CD4-positive, alpha-beta T cell (primary cell): ENCODE measurements at regions not wholly inside any gene's neighbourhood (a gene's known extent, or its start where the extent isn't known, plus 50 kb on each side); places are given as distances from the start of the nearest gene placed in this dataset.

ENCODE experiments used
- ATAC-seq: fragments of 200-7000 bp; cut with Tn5 transposase; one replicate; pipeline ENCODE4 v1.10.0; 2022; ENCODE audit warnings: mild to moderate bottlenecking; ENCODE audit not compliant: poor library complexity
- CTCF ChIA-PET: fragments of 350-600 bp; sonication (Branson Sonifier 250); formaldehyde crosslinking; loops from one replicate; lab custom pipeline; 2021; ENCODE audit warnings: antibody characterized with exemption, inconsistent platforms; lab: Charles Lee
- POLR2A ChIA-PET: fragments of 350-600 bp; sonication (Branson Sonifier 250); formaldehyde crosslinking; loops from one replicate; lab custom pipeline; 2021; ENCODE audit warnings: antibody characterized with exemption, inconsistent platforms; lab: Charles Lee
- DNase-seq, 14 experiments: peaks; one replicate each; pipeline ENCODE4 v3.0.0-alpha.2; 2013 to 2020; ENCODE audit warnings: mixed read lengths in 2 of 14
- H3K27ac ChIP-seq, 2 donors: one replicate each; pipeline versions ENCODE4 v1.5.1 to v1.7.0; 2013; ENCODE audit warnings: low read length in 2 of 2, low read depth in 1 of 2, mild to moderate bottlenecking in 1 of 2
- H3K27me3 ChIP-seq, 2 experiments: 1 replicate in 1 of 2; 2 replicates in 1 of 2; pipeline versions ENCODE4 v1.6.1 to v1.7.0; 2013; ENCODE audit warnings: low read length in 2 of 2, control low read depth in 1 of 2, mild to moderate bottlenecking in 1 of 2, moderate library complexity in 1 of 2; ENCODE audit not compliant: insufficient read depth in 2 of 2, control insufficient read depth in 1 of 2
- H3K36me3 ChIP-seq: one replicate; pipeline ENCODE4 v1.6.1; 2013; ENCODE audit warnings: low read length, control low read depth; ENCODE audit not compliant: insufficient read depth
- H3K4me1 ChIP-seq: one replicate; pipeline ENCODE4 v1.6.1; 2013; ENCODE audit warnings: low read length, control low read depth; ENCODE audit not compliant: insufficient read depth
- H3K4me3 ChIP-seq: one replicate; pipeline ENCODE4 v1.5.1; 2013; ENCODE audit warnings: mild to moderate bottlenecking, low read length, moderate library complexity
- H3K9me3 ChIP-seq, 2 experiments: 1 replicate in 1 of 2; 2 replicates in 1 of 2; pipeline versions ENCODE4 v1.6.1 to v1.7.0; 2013; ENCODE audit warnings: low read length in 2 of 2, mild to moderate bottlenecking in 2 of 2, control low read depth in 1 of 2, moderate library complexity in 1 of 2; ENCODE audit not compliant: control insufficient read depth in 1 of 2, insufficient read depth in 1 of 2
- H3K27ac Mint-ChIP-seq: one replicate; pipeline ENCODE4 v1.8.0; 2020; ENCODE audit warnings: mixed read lengths
- H3K27me3 Mint-ChIP-seq: one replicate; pipeline ENCODE4 v1.8.0; 2021; ENCODE audit warnings: mixed read lengths
- H3K36me3 Mint-ChIP-seq: one replicate; pipeline ENCODE4 v1.8.0; 2021; ENCODE audit warnings: low read depth, mixed read lengths
- H3K4me1 Mint-ChIP-seq: one replicate; pipeline ENCODE4 v1.8.0; 2021; ENCODE audit warnings: low read depth, mixed read lengths
- H3K4me3 Mint-ChIP-seq: one replicate; pipeline ENCODE4 v1.8.0; 2020; ENCODE audit warnings: mild to moderate bottlenecking, mixed read lengths
- H3K9me3 Mint-ChIP-seq: one replicate; pipeline ENCODE4 v1.8.0; 2020; ENCODE audit warnings: mixed read lengths
- intact Hi-C, 2 experiments: fragments of 100-400 bp; cut with DNase I in 1 of 2; cut with micrococcal nuclease in 1 of 2; formaldehyde crosslinking; loops; one replicate each; pipeline versions ENCODE4 v1.15.1 to v1.9.0; 2023 to 2025; cut with DNase I, micrococcal nuclease
- TF ChIP-seq, protein P1 (sequence below): fragments of 200-600 bp; IDR thresholded peaks from one replicate; pipeline ENCODE4 v1.8.0; 2022; ENCODE audit warnings: antibody characterized with exemption, mild to moderate bottlenecking

DNA sequence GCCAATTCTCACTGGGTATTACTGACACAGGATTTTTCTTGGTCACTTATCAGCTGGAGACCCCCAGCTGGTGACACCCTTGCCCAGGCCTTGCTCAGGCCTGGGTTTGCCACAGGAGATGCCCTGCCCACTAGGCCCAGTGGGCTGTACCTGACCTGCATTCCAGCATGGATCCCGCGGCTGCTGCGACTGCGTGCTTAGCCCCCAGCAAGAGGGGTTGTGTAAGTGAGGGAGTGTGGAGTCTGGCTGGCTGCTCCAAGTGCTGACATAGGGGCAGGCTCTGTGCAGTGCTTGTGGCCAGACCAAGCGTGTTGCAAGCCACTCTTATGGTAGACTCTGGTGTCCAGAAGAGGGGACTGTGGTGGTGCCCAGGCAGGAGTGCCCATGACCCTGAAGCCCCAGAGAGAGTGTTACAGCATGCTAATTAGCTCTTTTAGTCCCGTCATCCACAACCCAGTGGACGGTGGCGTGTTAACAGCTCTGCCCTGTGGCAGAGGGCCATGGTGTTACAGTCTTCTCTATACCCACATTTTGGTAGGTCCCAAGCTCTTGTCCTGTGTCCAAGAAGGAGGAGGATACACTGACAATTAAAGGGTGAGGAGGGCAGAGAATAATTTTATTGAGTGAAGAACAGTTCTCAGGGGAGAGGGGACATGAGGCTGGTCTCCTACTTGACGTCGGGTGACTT, 491.7 kb upstream of the MEIS1 start:
- ChIA-PET POLR2A (no interaction called here), CTCF (no interaction called here)
- no peaks in the 10 kb centered on the region for H3K27me3 Mint-ChIP-seq
- H3K36me3 ChIP-seq = no peaks in the 10 kb centered on the region
- H3K9me3 ChIP-seq = peaks cover 0 to 6% of the 10 kb centered on the region in 2 experiments
- DNase-seq (no peak), ATAC-seq (no peak)
- H3K4me1 Mint-ChIP-seq = no peaks in the 10 kb centered on the region
- H3K4me3 ChIP-seq = no peak overlapping the region
- no peak overlapping the region for H3K27ac Mint-ChIP-seq
- no peak overlapping the region for H3K27ac ChIP-seq
- TF ChIP-seq, protein P1, sequence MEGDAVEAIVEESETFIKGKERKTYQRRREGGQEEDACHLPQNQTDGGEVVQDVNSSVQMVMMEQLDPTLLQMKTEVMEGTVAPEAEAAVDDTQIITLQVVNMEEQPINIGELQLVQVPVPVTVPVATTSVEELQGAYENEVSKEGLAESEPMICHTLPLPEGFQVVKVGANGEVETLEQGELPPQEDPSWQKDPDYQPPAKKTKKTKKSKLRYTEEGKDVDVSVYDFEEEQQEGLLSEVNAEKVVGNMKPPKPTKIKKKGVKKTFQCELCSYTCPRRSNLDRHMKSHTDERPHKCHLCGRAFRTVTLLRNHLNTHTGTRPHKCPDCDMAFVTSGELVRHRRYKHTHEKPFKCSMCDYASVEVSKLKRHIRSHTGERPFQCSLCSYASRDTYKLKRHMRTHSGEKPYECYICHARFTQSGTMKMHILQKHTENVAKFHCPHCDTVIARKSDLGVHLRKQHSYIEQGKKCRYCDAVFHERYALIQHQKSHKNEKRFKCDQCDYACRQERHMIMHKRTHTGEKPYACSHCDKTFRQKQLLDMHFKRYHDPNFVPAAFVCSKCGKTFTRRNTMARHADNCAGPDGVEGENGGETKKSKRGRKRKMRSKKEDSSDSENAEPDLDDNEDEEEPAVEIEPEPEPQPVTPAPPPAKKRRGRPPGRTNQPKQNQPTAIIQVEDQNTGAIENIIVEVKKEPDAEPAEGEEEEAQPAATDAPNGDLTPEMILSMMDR = no peak
- no peaks in the 10 kb centered on the region for H3K4me1 ChIP-seq
- intact Hi-C loops = no loop called here
- H3K4me3 Mint-ChIP-seq = no peak overlapping the region
- H3K36me3 Mint-ChIP-seq = no peaks in the 10 kb centered on the region
- no peaks in the 10 kb centered on the region for H3K9me3 Mint-ChIP-seq
- no peaks in the 10 kb centered on the region for H3K27me3 ChIP-seq

DNA sequence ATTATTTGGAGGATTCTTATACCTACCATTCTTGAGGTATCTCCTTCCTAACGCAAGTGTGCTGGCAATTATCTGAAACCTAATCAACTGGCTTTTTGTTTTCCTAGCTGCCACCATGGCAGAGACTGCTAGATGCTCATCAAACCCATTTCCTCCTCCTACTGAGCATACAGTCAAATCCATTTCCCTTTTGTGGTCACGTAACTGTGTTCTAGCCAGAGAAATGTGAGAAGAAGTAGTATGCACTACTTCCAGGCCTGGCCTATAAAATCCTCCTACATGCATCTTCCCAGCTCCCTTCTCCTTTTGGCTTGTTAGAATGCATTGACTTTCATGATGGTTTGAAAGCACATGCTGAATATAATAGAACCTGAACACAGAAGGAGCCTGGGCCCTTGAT, 494.1 kb upstream of the MEIS1 start:
- no peaks in the 10 kb centered on the region for H3K4me1 Mint-ChIP-seq
- DNase-seq (no peak), ATAC-seq (no peak)
- no peak overlapping the region for H3K4me3 Mint-ChIP-seq
- no peaks in the 10 kb centered on the region for H3K9me3 Mint-ChIP-seq
- ChIA-PET CTCF (no interaction called here), POLR2A (no interaction called here)
- H3K27me3 ChIP-seq = no peaks in the 10 kb centered on the region
- H3K36me3 ChIP-seq = no peaks in the 10 kb centered on the region
- no peak overlapping the region for H3K27ac ChIP-seq
- no peaks in the 10 kb centered on the region for H3K4me1 ChIP-seq
- no peaks in the 10 kb centered on the region for H3K27me3 Mint-ChIP-seq
- peaks cover 0 to 6% of the 10 kb centered on the region in 2 experiments for H3K9me3 ChIP-seq
- intact Hi-C loops = no loop called here
- no peak overlapping the region for H3K27ac Mint-ChIP-seq
- H3K36me3 Mint-ChIP-seq = no peaks in the 10 kb centered on the region
- no peak overlapping the region for H3K4me3 ChIP-seq
- TF ChIP-seq, protein P1 = no peak

DNA sequence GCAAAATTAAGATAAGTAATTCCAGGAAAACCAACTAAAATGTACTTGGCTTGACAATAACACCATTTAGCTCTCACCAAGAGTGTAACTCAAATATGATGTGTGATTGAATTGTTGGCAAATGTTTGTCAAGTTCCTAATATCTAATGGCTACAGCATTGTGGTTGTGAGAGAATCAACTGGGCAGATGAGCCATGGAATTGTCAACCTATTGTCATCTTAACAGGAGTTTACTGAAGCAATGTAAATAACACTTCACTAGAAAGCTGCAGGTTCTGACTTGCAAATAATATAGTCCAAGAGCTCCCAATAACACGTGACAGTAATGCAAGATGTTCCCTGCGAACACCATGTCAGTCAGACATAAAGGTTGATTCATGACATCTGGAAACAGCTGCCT, 495.2 kb upstream of the MEIS1 start:
- H3K4me3 Mint-ChIP-seq = no peak overlapping the region
- peaks cover 0 to 6% of the 10 kb centered on the region in 2 experiments for H3K9me3 ChIP-seq
- no peak overlapping the region for H3K27ac ChIP-seq
- no peaks in the 10 kb centered on the region for H3K4me1 ChIP-seq
- ChIA-PET POLR2A (no interaction called here), CTCF (no interaction called here)
- H3K27ac Mint-ChIP-seq = no peak overlapping the region
- TF ChIP-seq, protein P1 = no peak
- H3K36me3 Mint-ChIP-seq = no peaks in the 10 kb centered on the region
- H3K9me3 Mint-ChIP-seq = no peaks in the 10 kb centered on the region
- no peak overlapping the region for H3K4me3 ChIP-seq
- no peaks in the 10 kb centered on the region for H3K36me3 ChIP-seq
- no peak for DNase-seq
- no peaks in the 10 kb centered on the region for H3K27me3 Mint-ChIP-seq
- no peaks in the 10 kb centered on the region for H3K27me3 ChIP-seq
- ATAC-seq = no peak
- no peaks in the 10 kb centered on the region for H3K4me1 Mint-ChIP-seq
- intact Hi-C loops = no loop called here
